ENCODE measurements at regions not wholly inside any gene's neighbourhood (a gene's known extent, or its start where the extent isn't known, plus 50 kb on each side); places are given as distances from the start of the nearest gene placed in this dataset.

- TF ChIP-seq ZNF462 (CRISPR knock-in tag; IDR thresholded peaks at IDR 0.05) (no peak), NANOG (IDR thresholded peaks at IDR 0.05; ENCODE audit: borderline replicate concordance) (no peak), ZNF114 (CRISPR knock-in tag; IDR thresholded peaks at IDR 0.05) (no peak), EZH2phosphoT487 (IDR thresholded peaks at IDR 0.05; ENCODE audit: unreplicated experiment) (no peak), JUNB (IDR thresholded peaks at IDR 0.05; ENCODE audit: unreplicated experiment) (no peak), ETS1 (IDR thresholded peaks at IDR 0.05) (no peak), CREB1 (CRISPR knock-in tag; IDR thresholded peaks at IDR 0.05; ENCODE audit: low read depth) (no peak), STAT1 (IDR thresholded peaks at IDR 0.05; ENCODE audit: unreplicated experiment) (no peak), CTCF (conservative IDR thresholded peaks at IDR 0.05; ENCODE audit: low read depth in 2 of 2) (no peak)
Measured at GRCh38 chr13:82245860-82246259, 1636.4 kb downstream of the SLITRK1 start (continued).
